ENCODE measurements at regions not wholly inside any gene's neighbourhood (a gene's known extent, or its start where the extent isn't known, plus 50 kb on each side); places are given as distances from the start of the nearest gene placed in this dataset.

DNA sequence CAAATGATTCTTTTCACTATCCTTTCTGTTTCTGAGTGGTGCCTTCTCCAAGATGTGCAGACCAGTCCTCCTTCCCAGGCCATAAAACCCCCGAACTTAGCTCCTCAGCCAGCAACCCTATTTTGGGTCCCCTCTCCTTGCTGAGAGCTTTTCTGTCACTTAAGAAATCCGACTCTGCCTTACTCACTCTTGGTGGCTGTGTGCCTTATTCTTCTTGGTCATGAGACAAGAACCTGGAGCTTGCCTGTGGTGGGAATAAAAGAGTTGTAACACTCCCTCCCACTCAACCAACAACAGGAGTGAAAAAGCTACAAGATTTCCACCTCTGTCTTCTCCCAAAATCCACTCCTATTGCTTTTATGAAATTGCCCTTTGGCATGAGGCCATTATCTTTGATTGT lies 62.6 kb downstream of the RPS12 start:
- intact Hi-C loops (cut with micrococcal nuclease), result no loop called here

More for the DNA sequence above, 62.6 kb downstream of the RPS12 start:
- in situ Hi-C loops (cut with MboI; ENCODE audit: low sequenced_read_pairs) (no loop called here), dilution Hi-C loops (cut with HindIII; ENCODE audit: low sequenced_read_pairs, unreplicated experiment) (no loop called here)
- H3K18ac ChIP-seq (ENCODE audit: low read depth, low read length), result no peak overlapping the region
- ChIA-PET CTCF (no interaction called here), POLR2A (ENCODE audit: unreplicated experiment) (no interaction called here)
- H3K4me3 ChIP-seq (ENCODE audit: insufficient read depth, low read depth, low read length), result no peak overlapping the region
- H2BK15ac ChIP-seq (ENCODE audit: low read depth, low read length), result no peak overlapping the region
- no CpG with 5 or more reads among the region's 2 CpGs for whole genome bisulfite sequencing, 2 experiments (ENCODE audit: extremely low coverage in 2 of 2, insufficient read length in 1 of 2)
- H3K36me3 ChIP-seq (ENCODE audit: control insufficient read depth, insufficient read depth, low read length), result no peaks in the 10 kb centered on the region
- no peak overlapping the region for H3K4me2 ChIP-seq (ENCODE audit: low read depth, low read length)
- H3K27ac ChIP-seq (ENCODE audit: insufficient read depth, low read length), result no peak overlapping the region
- H3K9me1 ChIP-seq (ENCODE audit: insufficient read depth, low read length), result no peaks in the 10 kb centered on the region
- no peak overlapping the region for H3K23ac ChIP-seq (ENCODE audit: low read depth, low read length)
- H3K9me3 ChIP-seq (ENCODE audit: control insufficient read depth, insufficient read depth, low read length), result peaks cover 4% of the 10 kb centered on the region; the same call in 1 of the 2 replicates
- H4K8ac ChIP-seq (ENCODE audit: low read depth in 2 of 2, low read length in 2 of 2), result no peak overlapping the region
- H4K20me1 ChIP-seq (ENCODE audit: insufficient read depth, low read length), result no peaks in the 10 kb centered on the region
- no peak overlapping the region for H4K91ac ChIP-seq (ENCODE audit: insufficient read depth, low read depth, low read length)
- no peak overlapping the region for H4K5ac ChIP-seq (ENCODE audit: low read depth, low read length)
- no peak overlapping the region for H2BK5ac ChIP-seq (ENCODE audit: low read depth, low read length, poor library complexity, severe bottlenecking)
- BruUV-seq (replicated peaks), result no TSS peak
- H2AK5ac ChIP-seq (ENCODE audit: low read depth, low read length), result no peak overlapping the region
- DNase-seq, result no peak
- no peak overlapping the region for H3K14ac ChIP-seq (replicated peaks; ENCODE audit: low read depth, low read length)
- no peaks in the 10 kb centered on the region for H3K79me1 ChIP-seq (ENCODE audit: low read depth in 1 of 2, low read length in 2 of 2)
- H3K27me3 ChIP-seq (ENCODE audit: control insufficient read depth, insufficient read depth, low read length), result no peaks in the 10 kb centered on the region
- H2AFZ ChIP-seq (replicated peaks; ENCODE audit: low read length, poor library complexity), result no peak overlapping the region
- no peak overlapping the region for H2AK9ac ChIP-seq (replicated peaks; ENCODE audit: low read depth, low read length, poor library complexity)
- no peak overlapping the region for H2BK120ac ChIP-seq (ENCODE audit: low read depth, low read length)
- H3K4me1 ChIP-seq (ENCODE audit: control insufficient read depth, insufficient read depth, low read length), result no peaks in the 10 kb centered on the region
- ATAC-seq (ENCODE audit: low read depth), result no peak
- no peak overlapping the region for H2BK20ac ChIP-seq (ENCODE audit: low read depth, low read length)
- no peak overlapping the region for H3K4ac ChIP-seq (ENCODE audit: low read depth, low read length)
- H3K56ac ChIP-seq (ENCODE audit: extremely low read depth, insufficient read depth, low read length), result no peak overlapping the region
- TF ChIP-seq RCOR1 (IDR thresholded peaks at IDR 0.05; ENCODE audit: insufficient replicate concordance, low read length), result no peak
- TF ChIP-seq MAFK (IDR thresholded peaks at IDR 0.05; ENCODE audit: low read depth, low read length), result no peak
- no peak for TF ChIP-seq BHLHE40 (IDR thresholded peaks at IDR 0.05; ENCODE audit: low read depth, low read length)
- TF ChIP-seq, protein P1, sequence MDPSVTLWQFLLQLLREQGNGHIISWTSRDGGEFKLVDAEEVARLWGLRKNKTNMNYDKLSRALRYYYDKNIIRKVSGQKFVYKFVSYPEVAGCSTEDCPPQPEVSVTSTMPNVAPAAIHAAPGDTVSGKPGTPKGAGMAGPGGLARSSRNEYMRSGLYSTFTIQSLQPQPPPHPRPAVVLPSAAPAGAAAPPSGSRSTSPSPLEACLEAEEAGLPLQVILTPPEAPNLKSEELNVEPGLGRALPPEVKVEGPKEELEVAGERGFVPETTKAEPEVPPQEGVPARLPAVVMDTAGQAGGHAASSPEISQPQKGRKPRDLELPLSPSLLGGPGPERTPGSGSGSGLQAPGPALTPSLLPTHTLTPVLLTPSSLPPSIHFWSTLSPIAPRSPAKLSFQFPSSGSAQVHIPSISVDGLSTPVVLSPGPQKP (IDR thresholded peaks at IDR 0.05; ENCODE audit: borderline replicate concordance, low read depth, low read length), result no peak
- no peak for TF ChIP-seq MAZ (IDR thresholded peaks at IDR 0.05; ENCODE audit: borderline replicate concordance, low read depth, low read length)
- no peak for TF ChIP-seq RFX5 (IDR thresholded peaks at IDR 0.05; ENCODE audit: low read depth, low read length)
- TF ChIP-seq, protein P2, sequence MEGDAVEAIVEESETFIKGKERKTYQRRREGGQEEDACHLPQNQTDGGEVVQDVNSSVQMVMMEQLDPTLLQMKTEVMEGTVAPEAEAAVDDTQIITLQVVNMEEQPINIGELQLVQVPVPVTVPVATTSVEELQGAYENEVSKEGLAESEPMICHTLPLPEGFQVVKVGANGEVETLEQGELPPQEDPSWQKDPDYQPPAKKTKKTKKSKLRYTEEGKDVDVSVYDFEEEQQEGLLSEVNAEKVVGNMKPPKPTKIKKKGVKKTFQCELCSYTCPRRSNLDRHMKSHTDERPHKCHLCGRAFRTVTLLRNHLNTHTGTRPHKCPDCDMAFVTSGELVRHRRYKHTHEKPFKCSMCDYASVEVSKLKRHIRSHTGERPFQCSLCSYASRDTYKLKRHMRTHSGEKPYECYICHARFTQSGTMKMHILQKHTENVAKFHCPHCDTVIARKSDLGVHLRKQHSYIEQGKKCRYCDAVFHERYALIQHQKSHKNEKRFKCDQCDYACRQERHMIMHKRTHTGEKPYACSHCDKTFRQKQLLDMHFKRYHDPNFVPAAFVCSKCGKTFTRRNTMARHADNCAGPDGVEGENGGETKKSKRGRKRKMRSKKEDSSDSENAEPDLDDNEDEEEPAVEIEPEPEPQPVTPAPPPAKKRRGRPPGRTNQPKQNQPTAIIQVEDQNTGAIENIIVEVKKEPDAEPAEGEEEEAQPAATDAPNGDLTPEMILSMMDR (conservative IDR thresholded peaks at IDR 0.05; ENCODE audit: low read depth, low read length), result no peak
- no peak for TF ChIP-seq RAD21 (IDR thresholded peaks at IDR 0.05; ENCODE audit: low read length)
- TF ChIP-seq POLR2A (IDR thresholded peaks at IDR 0.05; ENCODE audit: low read depth, low read length), result no peak
- TF ChIP-seq FOS (IDR thresholded peaks at IDR 0.05; ENCODE audit: low read depth, low read length), result no peak
- TF ChIP-seq, protein P3, sequence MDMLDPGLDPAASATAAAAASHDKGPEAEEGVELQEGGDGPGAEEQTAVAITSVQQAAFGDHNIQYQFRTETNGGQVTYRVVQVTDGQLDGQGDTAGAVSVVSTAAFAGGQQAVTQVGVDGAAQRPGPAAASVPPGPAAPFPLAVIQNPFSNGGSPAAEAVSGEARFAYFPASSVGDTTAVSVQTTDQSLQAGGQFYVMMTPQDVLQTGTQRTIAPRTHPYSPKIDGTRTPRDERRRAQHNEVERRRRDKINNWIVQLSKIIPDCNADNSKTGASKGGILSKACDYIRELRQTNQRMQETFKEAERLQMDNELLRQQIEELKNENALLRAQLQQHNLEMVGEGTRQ (IDR thresholded peaks at IDR 0.05; ENCODE audit: low read depth, low read length), result no peak
- TF ChIP-seq MXI1 (IDR thresholded peaks at IDR 0.05; ENCODE audit: borderline replicate concordance, low read depth, low read length), result no peak
- no peak for TF ChIP-seq NFE2L2 (IDR thresholded peaks at IDR 0.05; ENCODE audit: low read depth, low read length)
- TF ChIP-seq CEBPB (IDR thresholded peaks at IDR 0.05; ENCODE audit: low read depth, low read length), result no peak
- no peak for TF ChIP-seq CHD1 (IDR thresholded peaks at IDR 0.05; ENCODE audit: low read depth, low read length)
- TF ChIP-seq SMC3 (IDR thresholded peaks at IDR 0.05; ENCODE audit: low read depth, low read length), result no peak
- H3K9ac ChIP-seq (ENCODE audit: low read depth, low read length), result no peak overlapping the region

Measured in IMR-90 (cell line).